GM23338 (cell line): ENCODE measurements at regions not wholly inside any gene's neighbourhood (a gene's known extent, or its start where the extent isn't known, plus 50 kb on each side); places are given as distances from the start of the nearest gene placed in this dataset.
A peak's percentile ranks its signal among the peaks of the same experiment; 100 is the strongest.

Source experiments
- ATAC-seq: fragments of 200-7000 bp; cut with Tn5 transposase; 3 replicates; pipeline ENCODE4 v1.9.1; 2020
- DNase-seq: peaks from one replicate; pipeline ENCODE4 v3.0.0-alpha.2; 2015; ENCODE audit warnings: low spot score
- H2AFZ ChIP-seq: fragments of 200-600 bp; sonication (generic); 2 replicates; pipeline ENCODE4 v1.8.0; 2016; ENCODE audit warnings: antibody characterized with exemption, mild to moderate bottlenecking, moderate library complexity
- H3F3A ChIP-seq: fragments of 200-600 bp; sonication (generic); replicated peaks from 2 replicates; pipeline ENCODE4 v1.8.0; 2017; ENCODE audit warnings: antibody characterized with exemption, mixed run types, low read depth
- H3K27ac ChIP-seq: fragments of 200-600 bp; sonication (generic); 2 replicates; pipeline ENCODE4 v1.6.1; 2016; ENCODE audit warnings: low read depth
- H3K27me3 ChIP-seq: fragments of 200-600 bp; sonication (generic); 2 replicates; pipeline ENCODE4 v1.8.0; 2016; ENCODE audit warnings: mild to moderate bottlenecking, mixed run types, moderate library complexity; ENCODE audit not compliant: insufficient read depth
- H3K36me3 ChIP-seq: fragments of 200-600 bp; sonication (generic); 2 replicates; pipeline ENCODE4 v1.8.0; 2016; ENCODE audit warnings: mild to moderate bottlenecking; ENCODE audit not compliant: insufficient read depth
- H3K4me1 ChIP-seq: fragments of 200-600 bp; sonication (generic); 2 replicates; pipeline ENCODE4 v1.8.0; 2016; ENCODE audit warnings: mild to moderate bottlenecking, moderate library complexity; ENCODE audit not compliant: insufficient read depth
- H3K4me2 ChIP-seq: fragments of 200-600 bp; sonication (generic); 2 replicates; pipeline ENCODE4 v1.7.1; 2017; ENCODE audit warnings: mixed run types
- H3K4me3 ChIP-seq: fragments of 200-600 bp; sonication (generic); 2 replicates; pipeline ENCODE4 v1.6.1; 2016; ENCODE audit warnings: mixed run types
- H3K79me2 ChIP-seq: fragments of 200-600 bp; sonication (generic); replicated peaks from 2 replicates; pipeline ENCODE4 v1.8.0; 2017; ENCODE audit warnings: mild to moderate bottlenecking; ENCODE audit not compliant: insufficient read depth
- H3K9me2 ChIP-seq: fragments of 200-600 bp; sonication (generic); 2 replicates; pipeline ENCODE4 v1.8.0; 2017; ENCODE audit not compliant: insufficient read depth
- H4K20me1 ChIP-seq: fragments of 200-600 bp; sonication (generic); replicated peaks from 2 replicates; pipeline ENCODE4 v1.8.0; 2017; ENCODE audit warnings: mild to moderate bottlenecking; ENCODE audit not compliant: insufficient read depth
- H3K27ac Mint-ChIP-seq: 2 replicates; pipeline ENCODE4 v1.8.0; 2020; ENCODE audit warnings: inconsistent platforms, mild to moderate bottlenecking, moderate library complexity, mixed read lengths
- H3K27me3 Mint-ChIP-seq: 3 replicates; pipeline ENCODE4 v1.8.0; 2022; ENCODE audit warnings: low read depth, mild to moderate bottlenecking, moderate library complexity, mixed read lengths, inconsistent platforms; ENCODE audit not compliant: insufficient read depth, poor library complexity
- H3K36me3 Mint-ChIP-seq: 3 replicates; pipeline ENCODE4 v1.8.0; 2021; ENCODE audit warnings: low read depth, mild to moderate bottlenecking, inconsistent platforms, moderate library complexity, mixed read lengths
- H3K4me1 Mint-ChIP-seq: 3 replicates; pipeline ENCODE4 v1.8.0; 2020; ENCODE audit warnings: mild to moderate bottlenecking, inconsistent platforms, mixed read lengths
- H3K4me3 Mint-ChIP-seq: 3 replicates; pipeline ENCODE4 v1.8.0; 2021; ENCODE audit warnings: moderate library complexity, mild to moderate bottlenecking, inconsistent platforms, mixed read lengths
- H3K9me3 Mint-ChIP-seq: 3 replicates; pipeline ENCODE4 v1.8.0; 2020; ENCODE audit warnings: moderate library complexity, mild to moderate bottlenecking, inconsistent platforms, mixed read lengths
- CREB1 ChIP-seq: fragments of 250-450 bp; sonication (Bioruptor Pico); IDR thresholded peaks from 2 replicates; pipeline ENCODE4 v1.5.0; 2020; ENCODE audit warnings: low read depth, mild to moderate bottlenecking, moderate library complexity
- CTCF ChIP-seq, 2 experiments: fragments of 200-600 bp in 1 of 2; sonication (generic) in 1 of 2; conservative IDR thresholded peaks; 2 replicates each; pipeline versions ENCODE4 v1.5.1 to v1.6.1; 2016 to 2017; ENCODE audit warnings: antibody characterized with exemption in 2 of 2, low read depth in 2 of 2, mild to moderate bottlenecking in 2 of 2, moderate library complexity in 1 of 2
- ETS1 ChIP-seq: IDR thresholded peaks from 2 replicates; pipeline ENCODE4 v1.6.1; 2016; ENCODE audit warnings: antibody characterized with exemption
- EZH2 ChIP-seq: fragments of 200-600 bp; sonication (generic); IDR thresholded peaks from one replicate; pipeline ENCODE4 v1.8.0; 2017; ENCODE audit warnings: antibody characterized with exemption, mild to moderate bottlenecking, low read depth; ENCODE audit not compliant: unreplicated experiment
- JUNB ChIP-seq: IDR thresholded peaks from one replicate; pipeline ENCODE4 v1.6.1; 2016; ENCODE audit warnings: antibody characterized with exemption; ENCODE audit not compliant: unreplicated experiment
- NANOG ChIP-seq: IDR thresholded peaks from 2 replicates; pipeline ENCODE4 v1.6.1; 2016; ENCODE audit warnings: antibody characterized with exemption, borderline replicate concordance
- POLR2AphosphoS5 ChIP-seq: IDR thresholded peaks from 2 replicates; pipeline ENCODE4 v1.6.1; 2016; ENCODE audit warnings: antibody characterized with exemption, low read depth
- STAT1 ChIP-seq: IDR thresholded peaks from one replicate; pipeline ENCODE4 v1.6.1; 2016; ENCODE audit warnings: antibody characterized with exemption; ENCODE audit not compliant: unreplicated experiment
- ZNF114 ChIP-seq: fragments of 250-450 bp; sonication (Bioruptor Pico); IDR thresholded peaks from 2 replicates; pipeline ENCODE4 v1.5.0; 2020; ENCODE audit warnings: mild to moderate bottlenecking, moderate library complexity
- ZNF331 ChIP-seq: fragments of 250-450 bp; sonication (Bioruptor Pico); IDR thresholded peaks from 2 replicates; pipeline ENCODE4 v1.5.0; 2020; ENCODE audit warnings: low read depth, mild to moderate bottlenecking, moderate library complexity
- ZNF462 ChIP-seq: fragments of 250-450 bp; sonication (Bioruptor Pico); IDR thresholded peaks from 2 replicates; pipeline ENCODE4 v1.5.0; 2020; ENCODE audit warnings: mild to moderate bottlenecking, moderate library complexity

- ATAC-seq (peak; percentile 50), DNase-seq (no peak)
- Histone ChIP-seq H3K27ac (no peak overlapping the region), H3K27me3 (no peaks in the 10 kb centered on the region), H3F3A (no peaks in the 10 kb centered on the region), H3K4me1 (no peaks in the 10 kb centered on the region), H3K79me2 (no peaks in the 10 kb centered on the region), H3K9me2 (no peaks in the 10 kb centered on the region), H2AFZ (no peak overlapping the region; the same call in 1 of the 2 replicates), H3K4me3 (no peak overlapping the region), H3K36me3 (no peaks in the 10 kb centered on the region), H4K20me1 (no peaks in the 10 kb centered on the region), H3K4me2 (no peak overlapping the region)
- Mint-ChIP-seq H3K9me3 (no peaks in the 10 kb centered on the region), H3K4me1 (peaks cover 20% of the 10 kb centered on the region), H3K27me3 (peaks cover 4% of the 10 kb centered on the region), H3K27ac (no peak overlapping the region), H3K4me3 (no peak overlapping the region), H3K36me3 (no peaks in the 10 kb centered on the region)
- TF ChIP-seq CREB1 (CRISPR knock-in tag) (no peak), POLR2AphosphoS5 (no peak), STAT1 (no peak), CTCF (conservative IDR thresholded peaks at IDR 0.05; ENCODE audit: low read depth in 2 of 2) (no peak), ZNF114 (CRISPR knock-in tag) (no peak), EZH2 (no peak), ETS1 (no peak), ZNF331 (CRISPR knock-in tag) (no peak), NANOG (no peak), ZNF462 (CRISPR knock-in tag) (no peak), JUNB (no peak)
Measured at GRCh38 chr4:181289198-181289597, 954.0 kb upstream of the TENM3 start.
